ENCODE measurements at regions not wholly inside any gene's neighbourhood (a gene's known extent, or its start where the extent isn't known, plus 50 kb on each side); places are given as distances from the start of the nearest gene placed in this dataset.

- TF ChIP-seq CTCF (IDR thresholded peaks at IDR 0.05) (no peak), POLR2AphosphoS5 (IDR thresholded peaks at IDR 0.05) (no peak), POLR2A (IDR thresholded peaks at IDR 0.05) (no peak), EP300 (IDR thresholded peaks at IDR 0.05; ENCODE audit: low read depth) (no peak)
- no peak for DNase-seq
- Histone ChIP-seq H3K27me3 (no peaks in the 10 kb centered on the region), H3K4me1 (no peaks in the 10 kb centered on the region), H3K27ac (no peak overlapping the region), H3K36me3 (no peaks in the 10 kb centered on the region), H3K9me3 (no peaks in the 10 kb centered on the region), H3K4me3 (no peak overlapping the region)
- in situ Hi-C loops (cut with MboI; ENCODE audit: low pct_ligation_motif_present in 1 of 4, low pct_unique_long_range_greater_than_20kb in 1 of 4, low sequenced_read_pairs in 3 of 4): no loop called here
- WGBS, 2 donors (ENCODE audit: low coverage in 1 of 2): 86 to 89% methylated on average over 2 of the region's 2 CpGs
- intact Hi-C loops (cut with DNase I; ENCODE audit: low total_unique reads): no loop called here
Observed at GRCh38 chr15:61729646-61730045, 330.6 kb downstream of the VPS13C start.

GRCh38 chr15:61726166-61726565, 334.1 kb downstream of the VPS13C start:
- Histone ChIP-seq H3K27ac (no peak overlapping the region), H3K36me3 (no peaks in the 10 kb centered on the region), H3K4me1 (no peaks in the 10 kb centered on the region), H3K4me3 (no peak overlapping the region), H3K9me3 (no peaks in the 10 kb centered on the region), H3K27me3 (no peaks in the 10 kb centered on the region)
- no peak for TF ChIP-seq EP300 (IDR thresholded peaks at IDR 0.05; ENCODE audit: low read depth)
- TF ChIP-seq CTCF (IDR thresholded peaks at IDR 0.05): no peak
- TF ChIP-seq POLR2A (IDR thresholded peaks at IDR 0.05): no peak
- TF ChIP-seq POLR2AphosphoS5 (IDR thresholded peaks at IDR 0.05): no peak
- WGBS, 2 donors (ENCODE audit: low coverage in 1 of 2): 88 to 89% methylated on average over 3 to 7 of the region's 7 CpGs
- intact Hi-C loops (cut with DNase I; ENCODE audit: low total_unique reads) (no loop called here), in situ Hi-C loops (cut with MboI; ENCODE audit: low pct_ligation_motif_present in 1 of 4, low pct_unique_long_range_greater_than_20kb in 1 of 4, low sequenced_read_pairs in 3 of 4) (no loop called here)
- DNase-seq: no peak

GRCh38 chr15:61725251-61725650, 335.0 kb downstream of the VPS13C start:
- Histone ChIP-seq H3K27ac (no peak overlapping the region), H3K4me3 (no peak overlapping the region), H3K36me3 (no peaks in the 10 kb centered on the region), H3K27me3 (no peaks in the 10 kb centered on the region), H3K4me1 (no peaks in the 10 kb centered on the region), H3K9me3 (no peaks in the 10 kb centered on the region)
- in situ Hi-C loops (cut with MboI; ENCODE audit: low pct_ligation_motif_present in 1 of 4, low pct_unique_long_range_greater_than_20kb in 1 of 4, low sequenced_read_pairs in 3 of 4): no loop called here
- TF ChIP-seq EP300 (IDR thresholded peaks at IDR 0.05; ENCODE audit: low read depth) (no peak), POLR2A (IDR thresholded peaks at IDR 0.05) (no peak), CTCF (IDR thresholded peaks at IDR 0.05) (no peak), POLR2AphosphoS5 (IDR thresholded peaks at IDR 0.05) (no peak)
- DNase-seq: no peak
- intact Hi-C loops (cut with DNase I; ENCODE audit: low total_unique reads): no loop called here
- 49 to 51% methylated on average over 3 of the region's 3 CpGs for WGBS, 2 donors (ENCODE audit: low coverage in 1 of 2)

GRCh38 chr15:61724251-61724939, 335.9 kb downstream of the VPS13C start:
- Histone ChIP-seq H3K36me3 (no peaks in the 10 kb centered on the region), H3K9me3 (no peaks in the 10 kb centered on the region), H3K27me3 (no peaks in the 10 kb centered on the region), H3K4me1 (no peaks in the 10 kb centered on the region), H3K27ac (no peak overlapping the region), H3K4me3 (no peak overlapping the region)
- WGBS, 2 donors (ENCODE audit: low coverage in 1 of 2): 50 to 84% methylated on average over 1 to 12 of the region's 12 CpGs
- no peak for DNase-seq
- intact Hi-C loops (cut with DNase I; ENCODE audit: low total_unique reads) (no loop called here), in situ Hi-C loops (cut with MboI; ENCODE audit: low pct_ligation_motif_present in 1 of 4, low pct_unique_long_range_greater_than_20kb in 1 of 4, low sequenced_read_pairs in 3 of 4) (no loop called here)
- TF ChIP-seq POLR2AphosphoS5 (IDR thresholded peaks at IDR 0.05) (no peak), CTCF (IDR thresholded peaks at IDR 0.05) (no peak), EP300 (IDR thresholded peaks at IDR 0.05; ENCODE audit: low read depth) (no peak)
